PFSK-1 (cell line): ENCODE measurements at regions not wholly inside any gene's neighbourhood (a gene's known extent, or its start where the extent isn't known, plus 50 kb on each side); places are given as distances from the start of the nearest gene placed in this dataset.

ENCODE experiments used
- POLR2AphosphoS5 ChIP-seq: IDR thresholded peaks from 2 replicates; pipeline ENCODE4 v1.6.1; 2012; ENCODE audit warnings: low read depth, mild to moderate bottlenecking, control low read depth, low read length, moderate library complexity
- REST ChIP-seq, 2 experiments: IDR thresholded peaks; 2 replicates each; pipeline versions ENCODE4 v1.6.1 to v1.8.0; 2011 to 2012; ENCODE audit warnings: low read depth in 2 of 2, low read length in 2 of 2, control low read depth in 1 of 2, inconsistent platforms in 1 of 2, mild to moderate bottlenecking in 1 of 2, moderate library complexity in 1 of 2; ENCODE audit not compliant: insufficient read depth in 1 of 2

GRCh38 chr11:97574976-97575665, 1185.3 kb downstream of the JRKL start:
- TF ChIP-seq POLR2AphosphoS5 (no peak), REST (IDR thresholded peaks at IDR 0.05; ENCODE audit: insufficient read depth in 1 of 2, low read depth in 2 of 2, low read length in 2 of 2) (no peak)
